ENCODE measurements at regions not wholly inside any gene's neighbourhood (a gene's known extent, or its start where the extent isn't known, plus 50 kb on each side); places are given as distances from the start of the nearest gene placed in this dataset.

DNA sequence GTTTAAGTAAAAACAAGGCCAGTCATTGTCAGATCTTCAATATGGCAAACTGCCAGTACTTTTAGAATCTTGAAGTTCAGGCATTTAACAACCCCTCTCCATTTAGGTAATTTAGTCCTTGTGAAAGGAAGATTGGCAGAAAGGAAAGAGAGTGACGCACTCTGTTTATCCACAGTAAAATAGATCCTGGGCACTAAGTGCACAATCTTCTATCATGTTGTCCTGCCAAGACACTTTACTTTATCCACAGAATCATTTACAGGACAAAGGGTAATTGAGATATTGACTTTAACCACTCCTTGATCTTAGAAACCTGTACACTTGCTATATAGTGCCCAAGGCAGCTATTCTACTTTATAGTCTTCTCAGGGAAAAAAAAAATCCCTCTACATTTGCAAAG, 786.4 kb upstream of the SLITRK1 start:
- TF ChIP-seq, protein P1, sequence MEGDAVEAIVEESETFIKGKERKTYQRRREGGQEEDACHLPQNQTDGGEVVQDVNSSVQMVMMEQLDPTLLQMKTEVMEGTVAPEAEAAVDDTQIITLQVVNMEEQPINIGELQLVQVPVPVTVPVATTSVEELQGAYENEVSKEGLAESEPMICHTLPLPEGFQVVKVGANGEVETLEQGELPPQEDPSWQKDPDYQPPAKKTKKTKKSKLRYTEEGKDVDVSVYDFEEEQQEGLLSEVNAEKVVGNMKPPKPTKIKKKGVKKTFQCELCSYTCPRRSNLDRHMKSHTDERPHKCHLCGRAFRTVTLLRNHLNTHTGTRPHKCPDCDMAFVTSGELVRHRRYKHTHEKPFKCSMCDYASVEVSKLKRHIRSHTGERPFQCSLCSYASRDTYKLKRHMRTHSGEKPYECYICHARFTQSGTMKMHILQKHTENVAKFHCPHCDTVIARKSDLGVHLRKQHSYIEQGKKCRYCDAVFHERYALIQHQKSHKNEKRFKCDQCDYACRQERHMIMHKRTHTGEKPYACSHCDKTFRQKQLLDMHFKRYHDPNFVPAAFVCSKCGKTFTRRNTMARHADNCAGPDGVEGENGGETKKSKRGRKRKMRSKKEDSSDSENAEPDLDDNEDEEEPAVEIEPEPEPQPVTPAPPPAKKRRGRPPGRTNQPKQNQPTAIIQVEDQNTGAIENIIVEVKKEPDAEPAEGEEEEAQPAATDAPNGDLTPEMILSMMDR (conservative IDR thresholded peaks at IDR 0.05; ENCODE audit: low read length), result no peak
- no peak for TF ChIP-seq EZH2phosphoT487 (IDR thresholded peaks at IDR 0.05; ENCODE audit: borderline replicate concordance)
